Smooth muscle cell (in vitro differentiated cells): ENCODE measurements at regions not wholly inside any gene's neighbourhood (a gene's known extent, or its start where the extent isn't known, plus 50 kb on each side); places are given as distances from the start of the nearest gene placed in this dataset.

ENCODE experiments used
- DNase-seq: peaks from one replicate; lab custom pipeline; 2025; ENCODE audit not compliant: unreplicated experiment; lab: John Stamatoyannopoulos, UW
- H2AFZ ChIP-seq: fragments of 200-600 bp; sonication (generic); 2 replicates; pipeline ENCODE4 v1.6.0; 2016; ENCODE audit warnings: antibody characterized with exemption, low read depth, mild to moderate bottlenecking
- H3F3A ChIP-seq: fragments of 200-600 bp; sonication (generic); 2 replicates; pipeline ENCODE4 v1.6.0; 2017; ENCODE audit warnings: antibody characterized with exemption, low read depth
- H3K27ac ChIP-seq: fragments of 200-600 bp; sonication (generic); 2 replicates; pipeline ENCODE4 v1.5.1; 2016; ENCODE audit warnings: low read depth, mild to moderate bottlenecking
- H3K27me3 ChIP-seq: fragments of 200-600 bp; sonication (generic); 2 replicates; pipeline ENCODE4 v1.6.1; 2016; ENCODE audit warnings: low read depth, mild to moderate bottlenecking
- H3K36me3 ChIP-seq: fragments of 200-600 bp; sonication (generic); 2 replicates; pipeline ENCODE4 v1.5.1; 2016; ENCODE audit warnings: low read depth
- H3K4me1 ChIP-seq: fragments of 200-600 bp; sonication (generic); 2 replicates; pipeline ENCODE4 v1.5.1; 2016; ENCODE audit warnings: low read depth
- H3K4me2 ChIP-seq: fragments of 200-600 bp; sonication (generic); 2 replicates; pipeline ENCODE4 v1.6.0; 2016; ENCODE audit warnings: mild to moderate bottlenecking
- H3K4me3 ChIP-seq: fragments of 200-600 bp; sonication (generic); 2 replicates; pipeline ENCODE4 v1.5.1; 2016; ENCODE audit warnings: mild to moderate bottlenecking
- H3K79me2 ChIP-seq: fragments of 200-600 bp; sonication (generic); 2 replicates; pipeline ENCODE4 v1.6.0; 2016; ENCODE audit warnings: low read depth, mild to moderate bottlenecking
- H3K9ac ChIP-seq: fragments of 200-600 bp; sonication (generic); 2 replicates; pipeline ENCODE4 v1.6.0; 2016; ENCODE audit warnings: low read depth
- H3K9me3 ChIP-seq: fragments of 200-600 bp; sonication (generic); replicated peaks from 2 replicates; pipeline ENCODE4 v1.5.1; 2016; ENCODE audit warnings: low read depth
- H4K20me1 ChIP-seq: fragments of 200-600 bp; sonication (generic); 2 replicates; pipeline ENCODE4 v1.6.0; 2016; ENCODE audit warnings: low read depth
- WGBS: methylation state at CpG from one replicate; pipeline ENCODE4 v1.1.7; 2016; ENCODE audit warnings: low lambda C conversion rate; 5-methylcytosine and 5-hydroxymethylcytosine counted together
- TF ChIP-seq, protein P1 (sequence below): fragments of 200-600 bp; sonication (generic); IDR thresholded peaks from 2 replicates; pipeline ENCODE4 v1.5.1; 2017; ENCODE audit warnings: borderline replicate concordance, mild to moderate bottlenecking, antibody characterized with exemption; ENCODE audit not compliant: insufficient read depth, poor library complexity, severe bottlenecking

DNA sequence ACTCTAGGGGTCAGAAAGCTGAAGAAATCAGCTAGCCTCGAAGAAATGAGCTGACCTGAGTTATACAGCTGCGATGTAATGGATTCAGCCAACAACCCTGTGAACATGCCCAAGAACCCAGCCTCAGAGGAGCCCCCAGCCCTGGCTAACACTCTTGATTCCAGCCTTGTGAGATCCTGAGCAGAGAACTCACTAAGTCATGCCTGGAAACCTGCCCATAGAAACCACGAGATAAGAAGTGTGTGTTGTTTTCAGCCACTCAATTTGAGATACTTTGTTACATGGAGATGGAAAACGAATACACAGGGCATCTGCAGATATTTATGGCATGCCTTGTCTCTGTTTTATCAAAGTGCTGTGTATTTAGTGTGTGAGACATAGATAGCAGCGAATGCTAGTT lies 265.2 kb downstream of the QKI start:
- DNase-seq, result no peak
- Histone ChIP-seq H3K27ac (no peak overlapping the region), H3K4me2 (no peak overlapping the region), H2AFZ (no peak overlapping the region), H4K20me1 (no peaks in the 10 kb centered on the region), H3K27me3 (no peaks in the 10 kb centered on the region), H3K4me3 (no peak overlapping the region), H3F3A (no peaks in the 10 kb centered on the region), H3K9ac (no peak overlapping the region), H3K79me2 (no peaks in the 10 kb centered on the region), H3K9me3 (no peaks in the 10 kb centered on the region), H3K36me3 (no peaks in the 10 kb centered on the region), H3K4me1 (no peaks in the 10 kb centered on the region)
- 73% methylated on average over 5 of the region's 5 CpGs for WGBS
- TF ChIP-seq, protein P1, sequence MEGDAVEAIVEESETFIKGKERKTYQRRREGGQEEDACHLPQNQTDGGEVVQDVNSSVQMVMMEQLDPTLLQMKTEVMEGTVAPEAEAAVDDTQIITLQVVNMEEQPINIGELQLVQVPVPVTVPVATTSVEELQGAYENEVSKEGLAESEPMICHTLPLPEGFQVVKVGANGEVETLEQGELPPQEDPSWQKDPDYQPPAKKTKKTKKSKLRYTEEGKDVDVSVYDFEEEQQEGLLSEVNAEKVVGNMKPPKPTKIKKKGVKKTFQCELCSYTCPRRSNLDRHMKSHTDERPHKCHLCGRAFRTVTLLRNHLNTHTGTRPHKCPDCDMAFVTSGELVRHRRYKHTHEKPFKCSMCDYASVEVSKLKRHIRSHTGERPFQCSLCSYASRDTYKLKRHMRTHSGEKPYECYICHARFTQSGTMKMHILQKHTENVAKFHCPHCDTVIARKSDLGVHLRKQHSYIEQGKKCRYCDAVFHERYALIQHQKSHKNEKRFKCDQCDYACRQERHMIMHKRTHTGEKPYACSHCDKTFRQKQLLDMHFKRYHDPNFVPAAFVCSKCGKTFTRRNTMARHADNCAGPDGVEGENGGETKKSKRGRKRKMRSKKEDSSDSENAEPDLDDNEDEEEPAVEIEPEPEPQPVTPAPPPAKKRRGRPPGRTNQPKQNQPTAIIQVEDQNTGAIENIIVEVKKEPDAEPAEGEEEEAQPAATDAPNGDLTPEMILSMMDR, result no peak

DNA sequence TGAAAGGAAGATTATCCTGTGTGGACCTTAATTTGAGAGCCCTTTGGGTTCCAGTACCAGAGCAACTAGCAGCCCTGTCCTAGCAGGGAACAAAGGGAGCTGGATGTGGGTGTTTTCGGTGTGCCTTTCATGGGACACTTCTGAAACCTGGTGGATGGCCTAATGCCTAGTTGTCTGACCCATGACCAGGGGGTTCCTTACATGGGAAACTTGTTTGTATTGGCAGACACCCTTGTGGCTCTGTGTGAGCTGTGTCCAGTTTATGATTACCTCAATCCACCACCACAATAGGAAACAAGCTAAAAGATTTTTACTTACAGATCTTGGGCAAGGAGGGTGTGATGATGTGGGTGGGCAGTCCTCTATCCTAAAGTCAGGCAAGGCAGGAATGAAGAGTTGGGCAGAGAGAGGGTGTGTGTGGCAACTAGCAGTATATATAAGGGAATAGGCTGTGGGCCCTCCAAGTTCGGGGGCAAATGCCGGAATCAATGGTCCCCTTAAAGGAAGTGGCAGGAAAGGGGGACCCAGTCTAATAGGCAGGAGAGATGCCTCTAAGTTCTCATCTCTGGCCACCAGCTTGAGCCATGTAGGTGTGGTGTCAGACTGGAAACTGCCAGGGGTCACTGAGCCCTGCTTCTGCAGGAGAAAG lies 264.6 kb downstream of the QKI start:
- H3K27me3 ChIP-seq, result no peaks in the 10 kb centered on the region
- no peak overlapping the region for H3K27ac ChIP-seq
- no peaks in the 10 kb centered on the region for H3K79me2 ChIP-seq
- H3K4me2 ChIP-seq, result no peak overlapping the region
- 96% methylated on average over 3 of the region's 3 CpGs for WGBS
- no peaks in the 10 kb centered on the region for H3F3A ChIP-seq
- no peaks in the 10 kb centered on the region for H3K36me3 ChIP-seq
- no peaks in the 10 kb centered on the region for H4K20me1 ChIP-seq
- H3K9ac ChIP-seq, result no peak overlapping the region
- no peaks in the 10 kb centered on the region for H3K9me3 ChIP-seq
- H3K4me1 ChIP-seq, result no peaks in the 10 kb centered on the region
- TF ChIP-seq, protein P1, result no peak
- no peak overlapping the region for H2AFZ ChIP-seq
- DNase-seq, result no peak
- no peak overlapping the region for H3K4me3 ChIP-seq

DNA sequence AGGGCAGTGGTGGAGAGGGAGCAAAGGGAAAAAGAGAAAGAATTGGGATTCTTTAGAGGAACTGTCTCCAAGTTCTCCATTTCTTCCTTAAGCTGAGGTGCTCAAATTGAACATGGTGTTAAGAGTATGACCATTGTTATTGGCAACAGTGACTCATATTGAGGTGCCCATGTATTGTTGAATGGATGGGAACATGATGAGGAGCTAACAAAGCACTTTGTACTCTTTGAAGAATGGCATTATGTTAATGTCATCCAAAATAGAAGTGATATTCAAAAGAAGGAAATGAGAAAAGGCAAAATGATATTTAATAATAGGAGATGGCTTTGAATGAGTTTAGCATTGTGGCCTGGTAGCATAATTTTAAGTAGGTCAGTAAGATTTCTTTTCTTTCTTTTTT lies 261.1 kb downstream of the QKI start:
- DNase-seq, result no peak
- TF ChIP-seq, protein P1, result no peak
- no peaks in the 10 kb centered on the region for H3F3A ChIP-seq

DNA sequence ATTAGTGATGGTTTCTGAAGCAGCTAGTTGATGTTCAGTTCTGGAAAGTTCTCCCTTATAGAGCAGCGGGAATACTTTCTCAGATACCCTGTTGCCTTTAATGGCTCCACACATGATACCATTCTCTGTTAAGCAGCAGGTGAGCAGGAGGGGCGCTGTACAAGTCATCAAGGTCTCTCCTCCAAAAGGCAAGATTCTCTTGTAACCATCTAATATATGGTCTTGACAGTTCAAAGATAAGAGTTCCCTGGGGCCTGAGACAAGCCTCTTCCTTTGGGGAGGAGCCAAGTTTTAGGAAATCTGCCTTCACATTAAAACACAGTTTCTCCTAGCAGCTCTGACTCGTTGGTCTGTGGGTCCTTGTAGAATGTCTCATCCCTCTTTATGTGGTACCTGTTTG lies 258.2 kb downstream of the QKI start:
- no peaks in the 10 kb centered on the region for H3K27me3 ChIP-seq
- no peak overlapping the region for H3K4me2 ChIP-seq
- H3K4me1 ChIP-seq, result peaks cover 8% of the 10 kb centered on the region
- H3K9me3 ChIP-seq, result no peaks in the 10 kb centered on the region
- no peaks in the 10 kb centered on the region for H4K20me1 ChIP-seq
- no peak overlapping the region for H2AFZ ChIP-seq
- no peak for DNase-seq
- no peak overlapping the region for H3K4me3 ChIP-seq
- H3K9ac ChIP-seq, result no peak overlapping the region
- no peaks in the 10 kb centered on the region for H3K36me3 ChIP-seq
- no peaks in the 10 kb centered on the region for H3K79me2 ChIP-seq
- TF ChIP-seq, protein P1, result no peak
- H3F3A ChIP-seq, result no peaks in the 10 kb centered on the region
- WGBS, result 86% methylated on average over 3 of the region's 3 CpGs
- H3K27ac ChIP-seq, result no peak overlapping the region

More for the DNA sequence above, 261.1 kb downstream of the QKI start:
- Histone ChIP-seq H3K9me3 (no peaks in the 10 kb centered on the region), H3K27me3 (no peaks in the 10 kb centered on the region), H4K20me1 (no peaks in the 10 kb centered on the region), H3K4me1 (peaks cover 3% of the 10 kb centered on the region), H3K27ac (no peak overlapping the region), H3K79me2 (no peaks in the 10 kb centered on the region), H3K4me2 (no peak overlapping the region), H3K36me3 (no peaks in the 10 kb centered on the region), H3K9ac (no peak overlapping the region), H3K4me3 (no peak overlapping the region), H2AFZ (no peak overlapping the region)
